Ovary (tissue), 7 donors: ENCODE measurements at regions not wholly inside any gene's neighbourhood (a gene's known extent, or its start where the extent isn't known, plus 50 kb on each side); places are given as distances from the start of the nearest gene placed in this dataset.
"Not testable (repeated sequence)": the region's sequence is repeated elsewhere in the genome, so short reads cannot be mapped to it uniquely, and the experiment has no call there.

Source experiments
- DNase-seq, 5 donors: peaks; one replicate each; pipeline ENCODE4 v3.0.0-alpha.2; 2019 to 2020
- H3K27ac ChIP-seq, 2 donors: fragments of 200-600 bp; one replicate each; pipeline versions ENCODE4 v1.5.1 to v1.8.0; 2019 to 2022
- H3K27me3 ChIP-seq: fragments of 200-600 bp; one replicate; pipeline ENCODE4 v1.8.0; 2022
- H3K36me3 ChIP-seq: fragments of 200-600 bp; sonication (generic); one replicate; pipeline ENCODE4 v1.5.1; 2019
- H3K4me1 ChIP-seq: one replicate; pipeline ENCODE4 v1.8.1; 2013; ENCODE audit warnings: mild to moderate bottlenecking, moderate library complexity; ENCODE audit not compliant: insufficient read depth
- H3K4me3 ChIP-seq: fragments of 200-600 bp; sonication (generic); one replicate; pipeline ENCODE4 v1.5.1; 2017
- H3K9me3 ChIP-seq, 2 donors: fragments of 200-600 bp in 1 of 2; sonication (generic) in 1 of 2; one replicate each; pipeline versions ENCODE4 v1.5.1 to v1.8.1; 2013 to 2019; ENCODE audit warnings: mild to moderate bottlenecking in 1 of 2, moderate library complexity in 1 of 2
- EP300 ChIP-seq: sonication (generic); formaldehyde crosslinking; IDR thresholded peaks from one replicate; pipeline ENCODE4 v1.6.1; 2017; ENCODE audit warnings: antibody characterized with exemption
- POLR2A ChIP-seq: fragments of 450-650 bp; IDR thresholded peaks from one replicate; pipeline ENCODE4 v1.6.1; 2017; ENCODE audit warnings: antibody characterized with exemption, mild to moderate bottlenecking, moderate library complexity
- WGBS, 3 donors: extraction: QIAGEN DNeasy Blood & Tissue Kit in 1 of 3; methylation state at CpG; one replicate each; pipeline versions ENCODE4 v1.1.5 to v1.1.7; 2013 to 2017; 5-methylcytosine and 5-hydroxymethylcytosine counted together
- intact Hi-C, 4 donors: fragments of 100-400 bp; cut with DNase I; formaldehyde crosslinking; loops; one replicate each; pipeline versions ENCODE4 v1.11.0 to v1.15.1; 2022 to 2023
- TF ChIP-seq, protein P1 (sequence below), 3 donors: fragments of 450-650 bp in 2 of 3; fragments of 200-600 bp in 1 of 3; IDR thresholded peaks; one replicate each; pipeline versions ENCODE4 v1.5.1 to v1.8.0; 2016 to 2022; ENCODE audit warnings: antibody characterized with exemption in 3 of 3, mild to moderate bottlenecking in 1 of 3
- donor health status: DM: no; HTN: no; CAD: no; lungs with moderate emphysema.
- donor health status: DM: no; HTN: no; CAD: no.
- donor health status: Bipolar disorder and iron deficiency.
- donor health status: DM: no; HTN: no; CAD: no.
- donor health status: DM: yes; HTN: yes; CAD: no.

DNA sequence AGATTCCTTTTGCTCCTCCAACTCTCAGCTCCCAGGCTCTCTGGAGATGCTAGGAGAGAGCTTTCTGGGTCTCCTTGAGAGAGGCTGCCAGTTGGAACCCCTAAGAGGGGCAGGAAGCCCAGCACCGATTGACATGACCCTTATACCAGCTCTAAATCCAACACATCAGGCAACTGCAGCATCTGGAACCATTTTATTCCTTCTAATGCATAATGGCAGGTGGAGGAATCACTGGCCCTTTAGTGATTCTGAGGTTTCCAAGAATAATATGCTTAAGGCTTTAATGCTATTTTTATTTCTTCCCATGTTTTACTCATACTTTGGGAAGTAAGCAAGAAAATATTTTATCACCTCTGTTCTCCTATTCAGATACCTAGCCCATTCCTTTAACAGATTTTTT is 60.3 kb upstream of the TEX264 start:
- no peak for DNase-seq
- intact Hi-C loops: no loop called here
- no peak for TF ChIP-seq EP300
- no peak for TF ChIP-seq POLR2A
- TF ChIP-seq, protein P1, sequence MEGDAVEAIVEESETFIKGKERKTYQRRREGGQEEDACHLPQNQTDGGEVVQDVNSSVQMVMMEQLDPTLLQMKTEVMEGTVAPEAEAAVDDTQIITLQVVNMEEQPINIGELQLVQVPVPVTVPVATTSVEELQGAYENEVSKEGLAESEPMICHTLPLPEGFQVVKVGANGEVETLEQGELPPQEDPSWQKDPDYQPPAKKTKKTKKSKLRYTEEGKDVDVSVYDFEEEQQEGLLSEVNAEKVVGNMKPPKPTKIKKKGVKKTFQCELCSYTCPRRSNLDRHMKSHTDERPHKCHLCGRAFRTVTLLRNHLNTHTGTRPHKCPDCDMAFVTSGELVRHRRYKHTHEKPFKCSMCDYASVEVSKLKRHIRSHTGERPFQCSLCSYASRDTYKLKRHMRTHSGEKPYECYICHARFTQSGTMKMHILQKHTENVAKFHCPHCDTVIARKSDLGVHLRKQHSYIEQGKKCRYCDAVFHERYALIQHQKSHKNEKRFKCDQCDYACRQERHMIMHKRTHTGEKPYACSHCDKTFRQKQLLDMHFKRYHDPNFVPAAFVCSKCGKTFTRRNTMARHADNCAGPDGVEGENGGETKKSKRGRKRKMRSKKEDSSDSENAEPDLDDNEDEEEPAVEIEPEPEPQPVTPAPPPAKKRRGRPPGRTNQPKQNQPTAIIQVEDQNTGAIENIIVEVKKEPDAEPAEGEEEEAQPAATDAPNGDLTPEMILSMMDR (IDR thresholded peaks at IDR 0.05): no peak
- no peaks in the 10 kb centered on the region for H3K9me3 ChIP-seq
- H3K27me3 ChIP-seq: no peaks in the 10 kb centered on the region
- no peak overlapping the region for H3K4me3 ChIP-seq
- no peaks in the 10 kb centered on the region for H3K36me3 ChIP-seq
- H3K4me1 ChIP-seq: peaks cover 3% of the 10 kb centered on the region
- 84 to 91% (median 86%) methylated on average over 1 of the region's 1 CpG for whole genome bisulfite sequencing, 3 donors
- no peak overlapping the region for H3K27ac ChIP-seq

GRCh38 chr3:51617597-51617996 is 53.5 kb upstream of the TEX264 start:
- no peak for DNase-seq
- Histone ChIP-seq H3K27me3 (no peaks in the 10 kb centered on the region), H3K9me3 (no peaks in the 10 kb centered on the region), H3K4me1 (peaks cover 12% of the 10 kb centered on the region), H3K27ac (no peak overlapping the region), H3K36me3 (no peaks in the 10 kb centered on the region), H3K4me3 (no peak overlapping the region)
- 95 to 99% (median 96%) methylated on average over 3 of the region's 3 CpGs for WGBS, 3 donors
- TF ChIP-seq POLR2A (no peak), EP300 (no peak)
- TF ChIP-seq, protein P1 (IDR thresholded peaks at IDR 0.05): no peak
- intact Hi-C loops: no loop called here

GRCh38 chr3:51618038-51618437 is 53.0 kb upstream of the TEX264 start:
- H3K9me3 ChIP-seq, DNase-seq, H3K27ac ChIP-seq, intact Hi-C loops, H3K27me3 ChIP-seq, H3K4me3 ChIP-seq, H3K36me3 ChIP-seq: not testable (repeated sequence)
- 75 to 79% (median 76%) methylated on average over 8 of the region's 8 CpGs for WGBS, 3 donors
- peaks cover 17% of the 10 kb centered on the region for H3K4me1 ChIP-seq

- H3K4me3 ChIP-seq: no peak overlapping the region
- 90 to 93% (median 92%) methylated on average over 3 of the region's 3 CpGs for WGBS, 3 donors
- TF ChIP-seq POLR2A: no peak
- TF ChIP-seq, protein P1 (IDR thresholded peaks at IDR 0.05): no peak
- no peak for TF ChIP-seq EP300
- H3K36me3 ChIP-seq: no peaks in the 10 kb centered on the region
- H3K27me3 ChIP-seq: no peaks in the 10 kb centered on the region
- intact Hi-C loops: no loop called here
- DNase-seq: no peak
- H3K27ac ChIP-seq: no peak overlapping the region
- H3K4me1 ChIP-seq: peaks cover 14% of the 10 kb centered on the region
- no peaks in the 10 kb centered on the region for H3K9me3 ChIP-seq
Observed at GRCh38 chr3:51618496-51618895, 52.6 kb upstream of the TEX264 start.

- Histone ChIP-seq H3K4me3 (no peak overlapping the region), H3K27ac (no peak overlapping the region), H3K27me3 (no peaks in the 10 kb centered on the region), H3K9me3 (no peaks in the 10 kb centered on the region), H3K36me3 (no peaks in the 10 kb centered on the region), H3K4me1 (peaks cover 14% of the 10 kb centered on the region)
- intact Hi-C loops: loop anchor here in 1 of 4 donors (10.0 kb wide), 1 partner anchor 85 kb away; the partner anchor contains the start of gene RAD54L2
- 85 to 91% (median 89%) methylated on average over 4 of the region's 4 CpGs for WGBS, 3 donors
- DNase-seq: no peak
- TF ChIP-seq POLR2A: no peak
- TF ChIP-seq EP300: no peak
- TF ChIP-seq, protein P1 (IDR thresholded peaks at IDR 0.05): no peak
Observed at GRCh38 chr3:51619983-51620382, 51.1 kb upstream of the TEX264 start.
